K562 (cell line): ENCODE measurements at regions not wholly inside any gene's neighbourhood (a gene's known extent, or its start where the extent isn't known, plus 50 kb on each side); places are given as distances from the start of the nearest gene placed in this dataset.

ENCODE experiments used
- ATAC-seq: fragments of 200-7000 bp; cut with Tn5 transposase; 3 replicates; pipeline ENCODE4 v1.9.1; 2020; ENCODE audit warnings: moderate library complexity
- BruUV-seq: library from RNA; stranded (reverse); fragments of 400-500 nt; replicated peaks from 2 replicates; lab custom pipeline; 2021; lab: Mats Ljungman, UMichigan
- CTCF ChIA-PET: fragments of 300-600 bp; formaldehyde crosslinking; extraction: SDS; loops from one replicate; lab custom pipeline; 2021; ENCODE audit warnings: low intra/inter-chr PET ratio; lab: Yijun Ruan, JAX
- POLR2A ChIA-PET: fragments of 300-600, 350-650 bp; sonication (Branson Sonifier 250); formaldehyde crosslinking; extraction: SDS; loops from one replicate; lab custom pipeline; 2021; ENCODE audit warnings: antibody characterized with exemption, inconsistent platforms; lab: Yijun Ruan, JAX
- DNase-seq, 4 experiments: peaks; one replicate each; pipeline versions ENCODE4 v3.0.0 to v3.0.0-alpha.2; 2011 to 2018; ENCODE audit warnings: low spot score in 3 of 4, mixed read lengths in 3 of 4; ENCODE audit errors: extremely low read depth in 1 of 4
- FAIRE-seq: peaks from 2 replicates; lab custom pipeline; 2011; peaks lifted over from hg19 to GRCh38; lab: Jason Lieb, UNC
- H2AFZ ChIP-seq: 2 replicates; pipeline ENCODE4 v1.6.0; 2011; ENCODE audit warnings: low read depth, low read length, control low read depth, inconsistent platforms
- H3K27ac ChIP-seq: fragments of 200-600 bp; 3 replicates; pipeline ENCODE4 v1.8.0; 2011; ENCODE audit warnings: low read depth, mild to moderate bottlenecking, control low read depth, inconsistent platforms, low read length, moderate library complexity, mixed read lengths; ENCODE audit errors: extremely low read depth
- H3K27me3 ChIP-seq, 2 experiments: fragments of 300-600 bp in 1 of 2; 2 replicates in 1 of 2; 3 replicates in 1 of 2; pipeline versions ENCODE4 v1.6.0 to v1.8.0; 2011; ENCODE audit warnings: inconsistent platforms in 2 of 2, low read length in 2 of 2, mild to moderate bottlenecking in 1 of 2, mixed read lengths in 1 of 2, moderate library complexity in 1 of 2; ENCODE audit not compliant: control insufficient read depth in 2 of 2, insufficient read depth in 2 of 2
- H3K36me3 ChIP-seq: fragments of 300-600 bp; 3 replicates; pipeline ENCODE4 v1.8.0; 2011; ENCODE audit warnings: mild to moderate bottlenecking, low read length, inconsistent platforms; ENCODE audit not compliant: control insufficient read depth, insufficient read depth
- H3K4me1 ChIP-seq, 2 experiments: fragments of 200-600 bp in 1 of 2; replicated peaks in 1 of 2; 2 replicates in 1 of 2; 3 replicates in 1 of 2; pipeline versions ENCODE4 v1.5.1 to v1.8.0; 2011; ENCODE audit warnings: inconsistent platforms in 2 of 2, low read length in 2 of 2, mild to moderate bottlenecking in 1 of 2, mixed read lengths in 1 of 2, moderate library complexity in 1 of 2; ENCODE audit not compliant: control insufficient read depth in 2 of 2, insufficient read depth in 2 of 2
- H3K4me2 ChIP-seq: 2 replicates; pipeline ENCODE4 v1.6.1; 2011; ENCODE audit warnings: low read length, control low read depth, inconsistent platforms, mixed read lengths; ENCODE audit not compliant: insufficient read depth
- H3K4me3 ChIP-seq: fragments of 200-600 bp; sonication (generic), shearing (Covaris generic); 2 replicates; pipeline ENCODE4 v1.5.1; 2016; ENCODE audit warnings: control low read depth, inconsistent platforms
- H3K79me2 ChIP-seq: fragments of 200-600 bp; 3 replicates; pipeline ENCODE4 v1.8.0; 2011; ENCODE audit warnings: low read length, inconsistent platforms; ENCODE audit not compliant: control insufficient read depth, insufficient read depth
- H3K9ac ChIP-seq, 2 experiments: 2 replicates each; pipeline versions ENCODE4 v1.6.0 to v1.6.1; 2011; ENCODE audit warnings: low read depth in 2 of 2, low read length in 2 of 2, control low read depth in 1 of 2, inconsistent platforms in 1 of 2, mild to moderate bottlenecking in 1 of 2, mixed read lengths in 1 of 2; ENCODE audit not compliant: insufficient read depth in 1 of 2
- H3K9me1 ChIP-seq: one replicate; pipeline ENCODE4 v1.6.0; 2011; ENCODE audit warnings: inconsistent platforms, mild to moderate bottlenecking, low read length, moderate library complexity; ENCODE audit not compliant: control insufficient read depth, insufficient read depth
- H3K9me3 ChIP-seq: replicated peaks from 2 replicates; pipeline ENCODE4 v1.5.1; 2011; ENCODE audit warnings: low read depth, low read length, inconsistent platforms; ENCODE audit not compliant: control insufficient read depth, insufficient read depth
- H4K20me1 ChIP-seq: replicated peaks from 2 replicates; pipeline ENCODE4 v1.6.1; 2011; ENCODE audit warnings: low read length, inconsistent platforms, mixed read lengths; ENCODE audit not compliant: control insufficient read depth, insufficient read depth
- ATF6 ChIP-seq: sonication (generic); formaldehyde crosslinking; IDR thresholded peaks from 2 replicates; pipeline ENCODE4 v1.4.0; 2020; ENCODE audit warnings: mild to moderate bottlenecking, missing genetic modification reagents
- CXXC5 ChIP-seq: fragments of 250-450 bp; sonication (Bioruptor Pico); IDR thresholded peaks from 2 replicates; pipeline ENCODE4 v1.8.0; 2022; ENCODE audit warnings: inconsistent platforms, mild to moderate bottlenecking, moderate library complexity
- ESRRA ChIP-seq: fragments of 450-650 bp; IDR thresholded peaks from 2 replicates; pipeline ENCODE4 v1.6.1; 2014; ENCODE audit warnings: low read depth, mild to moderate bottlenecking, moderate library complexity, borderline replicate concordance
- KAT7 ChIP-seq: sonication (generic); formaldehyde crosslinking; IDR thresholded peaks from 2 replicates; pipeline ENCODE4 v1.8.0; 2022; ENCODE audit warnings: missing genetic modification reagents, mild to moderate bottlenecking, borderline replicate concordance
- NFE2 ChIP-seq: IDR thresholded peaks from 2 replicates; pipeline ENCODE4 v1.6.1; 2014; ENCODE audit warnings: antibody characterized with exemption, low read depth
- PML ChIP-seq: IDR thresholded peaks from 2 replicates; pipeline ENCODE4 v1.6.1; 2012; ENCODE audit warnings: low read length, inconsistent platforms
- TFE3 ChIP-seq: fragments of 450-650 bp; formaldehyde crosslinking; IDR thresholded peaks from 2 replicates; pipeline ENCODE4 v1.4.0; 2020; ENCODE audit warnings: mild to moderate bottlenecking, mixed read lengths
- WHSC1 ChIP-seq: IDR thresholded peaks from one replicate; pipeline ENCODE4 v1.6.1; 2012; ENCODE audit warnings: low read length, control low read depth, inconsistent platforms
- ZHX1 ChIP-seq: fragments of 150-350 bp; conservative IDR thresholded peaks from 2 replicates; pipeline ENCODE4 v1.6.1; 2014; ENCODE audit warnings: low read length
- ZNF518B ChIP-seq: fragments of 250-450 bp; sonication (Bioruptor Pico); IDR thresholded peaks from 2 replicates; pipeline ENCODE4 v1.5.0; 2021; ENCODE audit warnings: mild to moderate bottlenecking, moderate library complexity
- in situ Hi-C: fragments of 300-500 bp; cut with MboI; formaldehyde crosslinking; loops from 4 replicates; pipeline ENCODE4 v1.15.0; 2018; ENCODE audit warnings: inconsistent platforms, mixed read lengths
- intact Hi-C: fragments of 100-400 bp; cut with micrococcal nuclease; formaldehyde crosslinking; loops from 2 replicates; pipeline ENCODE4 v1.14.2; 2022

DNA sequence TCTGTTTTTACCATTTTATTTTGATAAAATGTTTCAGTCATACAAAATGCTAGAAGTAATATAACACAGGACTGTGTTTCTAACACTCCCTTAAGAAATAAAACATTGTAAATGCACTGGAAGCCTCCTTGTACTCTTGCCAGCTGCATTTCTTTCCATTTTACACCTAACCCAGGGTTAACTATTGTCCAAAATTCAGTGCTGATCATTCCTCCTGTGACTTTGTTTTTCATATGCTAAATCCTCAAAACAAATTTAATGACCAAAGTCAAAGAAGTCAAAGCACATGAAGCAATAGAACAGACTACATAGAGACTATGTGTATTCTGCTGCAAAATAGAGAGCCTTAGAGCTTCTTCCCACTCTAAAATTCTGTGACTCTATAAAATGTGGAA, 420.3 kb upstream of the PRICKLE1 start:
- no TSS peak for BruUV-seq
- TF ChIP-seq TFE3 (no peak), ZHX1 (no peak), ZNF518B (no peak), ATF6 (no peak), ESRRA (no peak), CXXC5 (CRISPR knock-in tag) (no peak), WHSC1 (no peak), KAT7 (no peak), PML (no peak), NFE2 (no peak)

More for the DNA sequence above, 420.3 kb upstream of the PRICKLE1 start:
- CTCF ChIA-PET = no interaction called here
- H2AFZ ChIP-seq = no peak overlapping the region
- in situ Hi-C loops (no loop called here), intact Hi-C loops (no loop called here)
- H3K27me3 ChIP-seq = no peaks in the 10 kb centered on the region
- no peaks in the 10 kb centered on the region for H3K9me1 ChIP-seq
- no peak overlapping the region for H3K4me3 ChIP-seq
- no peak for DNase-seq
- H3K79me2 ChIP-seq = no peaks in the 10 kb centered on the region
- H3K9me3 ChIP-seq = no peaks in the 10 kb centered on the region
- no peak overlapping the region for H3K9ac ChIP-seq
- no peaks in the 10 kb centered on the region for H3K4me1 ChIP-seq
- no peak overlapping the region for H3K4me2 ChIP-seq
- POLR2A ChIA-PET = no interaction called here
- H4K20me1 ChIP-seq = no peaks in the 10 kb centered on the region
- FAIRE-seq = no peak
- ATAC-seq = no peak
- no peak overlapping the region for H3K27ac ChIP-seq
- H3K36me3 ChIP-seq = no peaks in the 10 kb centered on the region
